Tibial nerve (tissue), 4 donors: ENCODE measurements at regions not wholly inside any gene's neighbourhood (a gene's known extent, or its start where the extent isn't known, plus 50 kb on each side); places are given as distances from the start of the nearest gene placed in this dataset.

Experiments
- DNase-seq, 2 donors: peaks; one replicate each; pipeline ENCODE4 v3.0.0-alpha.2; 2019; ENCODE audit warnings: low spot score in 2 of 2
- H3K27ac ChIP-seq, 4 donors: fragments of 200-600 bp; sonication (generic) in 3 of 4; one replicate each; pipeline ENCODE4 v1.5.1; 2017 to 2019; ENCODE audit warnings: mild to moderate bottlenecking in 1 of 4
- H3K27me3 ChIP-seq, 2 donors: fragments of 200-600 bp; sonication (generic) in 1 of 2; one replicate each; pipeline versions ENCODE4 v1.5.1 to v1.6.0; 2017 to 2019
- H3K36me3 ChIP-seq, 3 donors: fragments of 200-600 bp; sonication (generic); one replicate each; pipeline ENCODE4 v1.5.1; 2018 to 2019
- H3K4me1 ChIP-seq, 4 donors: fragments of 200-600 bp; sonication (generic) in 3 of 4; one replicate each; pipeline ENCODE4 v1.5.1; 2017 to 2019
- H3K4me3 ChIP-seq, 4 donors: fragments of 200-600 bp; sonication (generic) in 3 of 4; one replicate each; pipeline ENCODE4 v1.5.1; 2017 to 2019; ENCODE audit warnings: mild to moderate bottlenecking in 1 of 4, moderate library complexity in 1 of 4
- H3K9me3 ChIP-seq, 4 donors: fragments of 200-600 bp; sonication (generic) in 3 of 4; one replicate each; pipeline ENCODE4 v1.5.1; 2017 to 2019
- EP300 ChIP-seq, 2 donors: sonication (generic); formaldehyde crosslinking; IDR thresholded peaks; one replicate each; pipeline ENCODE4 v1.6.1; 2017; ENCODE audit warnings: antibody characterized with exemption in 2 of 2, mild to moderate bottlenecking in 1 of 2
- POLR2A ChIP-seq, 2 donors: fragments of 450-650 bp; IDR thresholded peaks; one replicate each; pipeline ENCODE4 v1.6.1; 2017; ENCODE audit warnings: antibody characterized with exemption in 2 of 2, mild to moderate bottlenecking in 2 of 2, moderate library complexity in 2 of 2
- WGBS, 2 donors: methylation state at CpG; one replicate each; pipeline ENCODE4 v1.1.5; 2018; 5-methylcytosine and 5-hydroxymethylcytosine counted together
- TF ChIP-seq, protein P1 (sequence below), 5 experiments: fragments of 200-600 bp in 3 of 5; fragments of 450-650 bp in 2 of 5; sonication (generic) in 3 of 5; IDR thresholded peaks; one replicate each; pipeline ENCODE4 v1.5.1; 2016 to 2019; ENCODE audit warnings: antibody characterized with exemption in 5 of 5, mild to moderate bottlenecking in 3 of 5, moderate library complexity in 2 of 5

DNA sequence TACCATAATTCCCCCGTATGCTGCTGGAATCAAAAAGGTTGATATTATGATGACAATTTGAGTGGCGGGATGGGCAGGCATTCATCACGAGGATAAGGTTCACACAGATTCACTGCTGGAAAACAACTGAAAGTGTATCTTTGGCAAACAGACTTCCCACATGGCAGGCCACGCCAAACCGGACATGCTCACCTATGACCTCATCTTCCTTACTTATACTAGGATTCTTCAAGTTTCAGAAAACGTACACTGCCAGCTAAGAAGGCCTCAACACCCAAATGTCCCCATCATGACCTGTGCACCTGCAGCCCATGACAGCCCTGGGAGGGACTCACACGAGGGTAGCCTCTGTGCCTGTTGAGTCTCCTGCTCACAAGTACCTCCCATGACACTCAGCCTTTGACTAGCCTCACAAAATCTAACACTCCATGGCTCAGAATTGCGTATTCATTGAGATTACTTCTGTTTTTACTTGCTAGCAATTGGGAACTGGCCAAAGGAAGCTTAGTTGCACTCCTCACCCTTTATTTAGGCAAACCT lies 259.0 kb upstream of the GHITM start:
- DNase-seq = no peak
- no peak overlapping the region for H3K27ac ChIP-seq
- H3K27me3 ChIP-seq = no peaks in the 10 kb centered on the region
- TF ChIP-seq, protein P1, sequence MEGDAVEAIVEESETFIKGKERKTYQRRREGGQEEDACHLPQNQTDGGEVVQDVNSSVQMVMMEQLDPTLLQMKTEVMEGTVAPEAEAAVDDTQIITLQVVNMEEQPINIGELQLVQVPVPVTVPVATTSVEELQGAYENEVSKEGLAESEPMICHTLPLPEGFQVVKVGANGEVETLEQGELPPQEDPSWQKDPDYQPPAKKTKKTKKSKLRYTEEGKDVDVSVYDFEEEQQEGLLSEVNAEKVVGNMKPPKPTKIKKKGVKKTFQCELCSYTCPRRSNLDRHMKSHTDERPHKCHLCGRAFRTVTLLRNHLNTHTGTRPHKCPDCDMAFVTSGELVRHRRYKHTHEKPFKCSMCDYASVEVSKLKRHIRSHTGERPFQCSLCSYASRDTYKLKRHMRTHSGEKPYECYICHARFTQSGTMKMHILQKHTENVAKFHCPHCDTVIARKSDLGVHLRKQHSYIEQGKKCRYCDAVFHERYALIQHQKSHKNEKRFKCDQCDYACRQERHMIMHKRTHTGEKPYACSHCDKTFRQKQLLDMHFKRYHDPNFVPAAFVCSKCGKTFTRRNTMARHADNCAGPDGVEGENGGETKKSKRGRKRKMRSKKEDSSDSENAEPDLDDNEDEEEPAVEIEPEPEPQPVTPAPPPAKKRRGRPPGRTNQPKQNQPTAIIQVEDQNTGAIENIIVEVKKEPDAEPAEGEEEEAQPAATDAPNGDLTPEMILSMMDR (IDR thresholded peaks at IDR 0.05) = no peak
- TF ChIP-seq POLR2A (IDR thresholded peaks at IDR 0.05) = no peak
- no peak for TF ChIP-seq EP300 (IDR thresholded peaks at IDR 0.05)
- H3K36me3 ChIP-seq = no peaks in the 10 kb centered on the region
- no peaks in the 10 kb centered on the region for H3K9me3 ChIP-seq
- WGBS, 2 donors = 68 to 71% methylated on average over 8 of the region's 8 CpGs
- peaks cover 0 to 22% (median 4%) of the 10 kb centered on the region in 4 donors for H3K4me1 ChIP-seq
- H3K4me3 ChIP-seq = no peak overlapping the region

DNA sequence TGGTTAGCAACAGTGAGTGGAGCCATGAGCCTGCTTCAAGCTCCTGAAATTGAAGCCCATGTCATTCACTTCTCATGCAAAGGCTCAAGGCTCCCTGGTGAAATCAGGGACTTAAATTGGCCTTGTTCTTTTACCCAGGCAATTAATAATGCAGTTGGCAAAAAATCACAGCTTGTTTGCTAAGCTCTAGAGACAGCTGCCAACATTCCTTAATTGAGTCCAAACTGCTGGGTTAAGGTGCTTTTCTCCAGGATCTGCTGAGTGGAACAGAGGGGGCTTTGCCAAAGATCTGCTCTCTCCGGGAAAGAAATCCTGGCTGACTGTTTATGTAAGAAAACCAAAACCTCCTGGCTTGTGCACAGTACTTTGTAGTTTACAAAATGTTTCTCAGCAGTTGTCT lies 257.6 kb upstream of the GHITM start:
- Histone ChIP-seq H3K4me1 (peaks cover 0 to 22% (median 4%) of the 10 kb centered on the region in 4 donors), H3K27ac (no peak overlapping the region), H3K9me3 (no peaks in the 10 kb centered on the region), H3K4me3 (no peak overlapping the region), H3K27me3 (no peaks in the 10 kb centered on the region), H3K36me3 (no peaks in the 10 kb centered on the region)
- TF ChIP-seq POLR2A (IDR thresholded peaks at IDR 0.05) (no peak), EP300 (IDR thresholded peaks at IDR 0.05) (no peak)
- TF ChIP-seq, protein P1 (IDR thresholded peaks at IDR 0.05) = no peak
- WGBS, 2 donors = 16 to 19% methylated on average over 1 of the region's 1 CpG
- no peak for DNase-seq

DNA sequence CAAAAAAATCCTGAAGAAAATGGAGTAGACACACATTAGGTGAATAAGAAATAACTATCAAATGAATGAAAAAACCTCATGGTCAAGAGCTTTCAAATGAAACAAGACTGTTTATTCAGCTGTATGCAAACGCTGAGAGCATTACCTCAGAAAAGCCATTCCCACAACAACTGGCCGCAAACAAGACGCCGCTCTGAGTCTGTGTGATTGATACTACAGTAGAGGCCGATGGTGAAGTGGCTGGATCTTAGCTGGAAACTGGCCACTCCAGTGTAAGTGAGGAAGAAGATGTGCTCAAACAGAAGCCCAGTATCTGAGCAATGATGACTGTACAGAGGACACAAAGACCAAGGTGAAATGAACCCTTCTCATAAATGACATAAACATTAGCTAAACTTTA lies 252.4 kb upstream of the GHITM start:
- DNase-seq = no peak
- H3K27me3 ChIP-seq = no peaks in the 10 kb centered on the region
- 64 to 66% methylated on average over 5 of the region's 5 CpGs for WGBS, 2 donors

DNA sequence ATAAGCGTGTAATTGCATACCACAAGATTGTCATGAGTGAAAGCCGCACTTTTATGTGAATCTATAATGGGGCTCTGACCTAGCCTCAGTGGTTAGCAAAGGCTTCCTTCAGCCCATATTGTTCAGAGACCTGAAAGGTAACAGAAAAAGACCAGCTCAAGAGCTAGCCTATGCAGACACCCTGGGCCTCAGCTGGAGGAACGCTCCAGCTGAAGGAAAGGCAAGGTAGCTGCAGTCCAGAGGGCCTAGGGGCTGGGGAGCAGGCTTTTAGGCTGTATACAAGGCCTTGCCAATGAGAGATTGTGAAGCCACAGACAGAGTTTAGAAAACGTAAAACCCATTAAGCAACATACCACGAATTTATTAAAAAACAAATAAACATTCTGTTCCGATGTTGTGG lies 246.6 kb upstream of the GHITM start:
- H3K27me3 ChIP-seq = no peaks in the 10 kb centered on the region
- H3K4me1 ChIP-seq = no peaks in the 10 kb centered on the region
- H3K9me3 ChIP-seq = no peaks in the 10 kb centered on the region
- no peak for TF ChIP-seq EP300 (IDR thresholded peaks at IDR 0.05)
- TF ChIP-seq POLR2A (IDR thresholded peaks at IDR 0.05) = no peak
- TF ChIP-seq, protein P1 (IDR thresholded peaks at IDR 0.05) = no peak
- no peak for DNase-seq
- H3K4me3 ChIP-seq = no peak overlapping the region
- H3K27ac ChIP-seq = no peak overlapping the region
- WGBS, 2 donors = 79 to 89% methylated on average over 6 of the region's 6 CpGs
- no peaks in the 10 kb centered on the region for H3K36me3 ChIP-seq

More for the DNA sequence above, 252.4 kb upstream of the GHITM start:
- Histone ChIP-seq H3K4me3 (no peak overlapping the region), H3K4me1 (peaks cover 0 to 6% (median 0%) of the 10 kb centered on the region in 4 donors), H3K27ac (no peak overlapping the region), H3K9me3 (no peaks in the 10 kb centered on the region), H3K36me3 (no peaks in the 10 kb centered on the region)
- TF ChIP-seq POLR2A (IDR thresholded peaks at IDR 0.05) = no peak
- TF ChIP-seq, protein P1 (IDR thresholded peaks at IDR 0.05) = no peak
- TF ChIP-seq EP300 (IDR thresholded peaks at IDR 0.05) = no peak

DNA sequence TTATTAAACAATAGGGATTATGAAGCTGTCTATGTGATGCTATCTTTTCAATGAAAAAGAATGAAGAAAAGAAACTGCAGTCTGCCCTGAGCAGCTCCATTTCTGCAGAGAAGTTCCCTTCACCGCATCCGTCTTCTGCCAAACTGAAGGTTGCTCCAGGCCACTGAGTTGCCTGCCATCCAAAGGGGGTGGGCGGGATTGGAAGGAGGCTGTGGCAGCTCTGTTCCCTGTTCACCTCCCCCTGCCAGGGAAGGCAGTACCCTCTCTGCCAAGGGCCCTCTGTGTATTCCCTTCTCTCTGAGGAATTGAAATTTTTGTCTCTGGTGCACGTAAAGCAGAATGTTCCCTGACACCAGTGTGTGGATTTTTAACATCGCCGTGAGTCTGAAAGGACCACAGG lies 243.1 kb upstream of the GHITM start:
- H3K4me3 ChIP-seq = no peak overlapping the region

More for the DNA sequence above, 243.1 kb upstream of the GHITM start:
- Histone ChIP-seq H3K4me1 (no peaks in the 10 kb centered on the region), H3K36me3 (no peaks in the 10 kb centered on the region), H3K9me3 (peaks cover 0 to 5% (median 0%) of the 10 kb centered on the region in 4 donors), H3K27ac (no peak overlapping the region), H3K27me3 (no peaks in the 10 kb centered on the region)
- DNase-seq = no peak
- TF ChIP-seq, protein P1 (IDR thresholded peaks at IDR 0.05) = no peak
- TF ChIP-seq EP300 (IDR thresholded peaks at IDR 0.05) (no peak), POLR2A (IDR thresholded peaks at IDR 0.05) (no peak)
- 80 to 87% methylated on average over 6 of the region's 6 CpGs for WGBS, 2 donors
